ENCODE measurements at regions not wholly inside any gene's neighbourhood (a gene's known extent, or its start where the extent isn't known, plus 50 kb on each side); places are given as distances from the start of the nearest gene placed in this dataset.

GRCh38 chr1:37105911-37106310 lies 71.6 kb upstream of the GRIK3 start:
- TF ChIP-seq POLR2A (IDR thresholded peaks at IDR 0.05; ENCODE audit: low read depth, low read length) (no peak), TAF1 (IDR thresholded peaks at IDR 0.05; ENCODE audit: borderline replicate concordance, low read depth, low read length) (no peak), POLR2AphosphoS5 (IDR thresholded peaks at IDR 0.05; ENCODE audit: low read depth, low read length) (no peak)
